ENCODE measurements at regions not wholly inside any gene's neighbourhood (a gene's known extent, or its start where the extent isn't known, plus 50 kb on each side); places are given as distances from the start of the nearest gene placed in this dataset.

GRCh38 chr20:41932431-41932830 is 314.3 kb upstream of the CHD6 start:
- no peak for TF ChIP-seq GATA3 (IDR thresholded peaks at IDR 0.05; ENCODE audit: low read depth, low read length)
- no peak for TF ChIP-seq GATA2 (IDR thresholded peaks at IDR 0.05; ENCODE audit: low read depth, low read length)

Data from SH-SY5Y (cell line).